ENCODE measurements at regions not wholly inside any gene's neighbourhood (a gene's known extent, or its start where the extent isn't known, plus 50 kb on each side); places are given as distances from the start of the nearest gene placed in this dataset.
"Not testable (repeated sequence)": the region's sequence is repeated elsewhere in the genome, so short reads cannot be mapped to it uniquely, and the experiment has no call there.

DNA sequence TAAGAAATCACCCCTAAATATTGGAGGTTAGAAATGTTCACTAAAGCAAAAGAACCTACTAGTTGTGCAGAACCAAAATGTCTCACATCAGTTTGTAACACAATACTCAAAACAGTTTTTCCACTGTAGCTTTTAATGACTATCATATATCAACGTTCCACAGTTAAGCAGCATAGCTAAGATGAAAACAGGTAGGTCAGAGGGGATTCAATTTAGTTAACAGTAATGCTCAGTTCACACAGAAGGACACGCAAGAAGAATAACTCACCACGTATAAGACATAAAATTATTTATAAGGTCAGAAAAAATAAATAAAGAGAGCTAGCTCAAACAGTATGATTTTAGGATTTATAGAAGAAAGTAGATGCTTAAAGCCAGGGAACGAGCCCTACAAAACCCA is 118.9 kb upstream of the CCDC150 start:
- TF ChIP-seq, protein P1, sequence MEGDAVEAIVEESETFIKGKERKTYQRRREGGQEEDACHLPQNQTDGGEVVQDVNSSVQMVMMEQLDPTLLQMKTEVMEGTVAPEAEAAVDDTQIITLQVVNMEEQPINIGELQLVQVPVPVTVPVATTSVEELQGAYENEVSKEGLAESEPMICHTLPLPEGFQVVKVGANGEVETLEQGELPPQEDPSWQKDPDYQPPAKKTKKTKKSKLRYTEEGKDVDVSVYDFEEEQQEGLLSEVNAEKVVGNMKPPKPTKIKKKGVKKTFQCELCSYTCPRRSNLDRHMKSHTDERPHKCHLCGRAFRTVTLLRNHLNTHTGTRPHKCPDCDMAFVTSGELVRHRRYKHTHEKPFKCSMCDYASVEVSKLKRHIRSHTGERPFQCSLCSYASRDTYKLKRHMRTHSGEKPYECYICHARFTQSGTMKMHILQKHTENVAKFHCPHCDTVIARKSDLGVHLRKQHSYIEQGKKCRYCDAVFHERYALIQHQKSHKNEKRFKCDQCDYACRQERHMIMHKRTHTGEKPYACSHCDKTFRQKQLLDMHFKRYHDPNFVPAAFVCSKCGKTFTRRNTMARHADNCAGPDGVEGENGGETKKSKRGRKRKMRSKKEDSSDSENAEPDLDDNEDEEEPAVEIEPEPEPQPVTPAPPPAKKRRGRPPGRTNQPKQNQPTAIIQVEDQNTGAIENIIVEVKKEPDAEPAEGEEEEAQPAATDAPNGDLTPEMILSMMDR (IDR thresholded peaks at IDR 0.05; ENCODE audit: insufficient read depth, low read length, missing control alignments): no peak
- H3K4me3 ChIP-seq (ENCODE audit: low read depth, low read length): no peak overlapping the region
- ChIA-PET POLR2A (no interaction called here), CTCF (no interaction called here)
- no peak for DNase-seq (ENCODE audit: low read depth, low spot score)

DNA sequence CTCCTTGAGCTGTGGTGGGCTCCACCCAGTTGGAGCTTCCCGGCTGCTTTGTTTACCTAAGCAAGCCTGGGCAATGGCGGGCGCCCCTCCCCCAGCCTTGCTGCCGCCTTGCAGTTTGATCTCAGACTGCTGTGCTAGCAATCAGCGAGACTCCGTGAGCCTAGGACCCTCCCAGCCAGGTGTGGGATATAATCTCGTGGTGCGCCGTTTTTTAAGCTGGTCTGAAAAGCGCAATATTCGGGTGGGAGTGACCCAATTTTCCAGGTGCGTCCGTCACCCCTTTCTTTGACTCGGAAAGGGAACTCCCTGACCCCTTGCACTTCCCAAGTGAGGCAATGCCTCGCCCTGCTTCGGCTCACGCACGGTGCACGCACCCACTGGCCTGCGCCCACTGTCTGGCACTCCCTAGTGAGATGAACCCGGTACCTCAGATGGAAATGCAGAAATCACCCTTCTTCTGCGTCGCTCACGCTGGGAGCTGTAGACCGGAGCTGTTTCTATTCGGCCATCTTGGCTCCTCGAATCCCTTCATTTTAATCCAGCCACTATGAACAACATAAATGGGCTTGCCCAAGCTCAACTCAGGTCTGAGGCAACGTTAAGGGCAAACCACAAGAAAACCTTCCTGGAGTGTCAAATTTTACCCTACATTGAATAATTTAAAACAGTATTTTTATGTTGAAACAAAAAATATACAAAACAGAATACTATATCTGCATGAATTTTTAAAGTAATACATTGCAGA is 112.4 kb upstream of the CCDC150 start:
- DNase-seq (ENCODE audit: low read depth, low spot score); POLR2A ChIA-PET; CTCF ChIA-PET; H3K4me3 ChIP-seq (ENCODE audit: low read depth, low read length): not testable (repeated sequence)

DNA sequence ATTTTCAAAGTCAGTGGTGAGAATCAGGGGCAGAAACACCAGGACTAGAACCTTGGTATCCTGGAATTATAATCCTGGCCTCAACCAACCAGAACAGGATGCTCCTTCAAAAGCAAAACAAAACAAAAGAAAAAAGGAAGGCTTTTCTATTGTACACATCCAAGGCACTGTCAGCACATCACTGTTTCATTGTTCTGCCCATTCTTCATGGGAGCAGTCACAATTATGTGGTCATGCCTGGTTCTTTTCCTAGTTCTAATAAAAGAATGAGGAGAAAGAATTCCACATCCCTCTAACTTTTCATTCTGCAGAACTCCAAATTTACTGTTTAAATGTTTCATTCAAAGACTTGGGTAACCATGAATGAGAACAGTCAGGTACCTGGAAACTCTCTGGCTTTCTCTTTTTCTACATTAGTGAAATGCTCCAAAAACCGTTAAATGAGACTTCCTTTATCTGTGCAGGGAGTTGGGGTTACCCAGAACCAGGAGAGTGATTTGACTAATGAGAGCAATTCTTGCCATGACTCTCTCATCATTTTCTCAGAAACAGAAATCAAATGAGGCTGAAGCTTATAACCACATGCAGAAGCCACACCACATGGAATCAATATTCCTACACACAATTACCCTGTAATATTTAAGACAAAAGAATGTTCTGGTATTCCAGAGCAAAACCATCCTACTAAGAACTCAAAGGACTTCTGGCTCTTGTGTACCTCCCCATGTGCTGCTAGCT is 110.9 kb upstream of the CCDC150 start:
- no peak overlapping the region for H3K4me3 ChIP-seq (ENCODE audit: low read depth, low read length)
- DNase-seq (ENCODE audit: low read depth, low spot score): no peak
- TF ChIP-seq, protein P1 (IDR thresholded peaks at IDR 0.05; ENCODE audit: insufficient read depth, low read length, missing control alignments): no peak
- CTCF ChIA-PET: no interaction called here
- POLR2A ChIA-PET: no interaction called here

DNA sequence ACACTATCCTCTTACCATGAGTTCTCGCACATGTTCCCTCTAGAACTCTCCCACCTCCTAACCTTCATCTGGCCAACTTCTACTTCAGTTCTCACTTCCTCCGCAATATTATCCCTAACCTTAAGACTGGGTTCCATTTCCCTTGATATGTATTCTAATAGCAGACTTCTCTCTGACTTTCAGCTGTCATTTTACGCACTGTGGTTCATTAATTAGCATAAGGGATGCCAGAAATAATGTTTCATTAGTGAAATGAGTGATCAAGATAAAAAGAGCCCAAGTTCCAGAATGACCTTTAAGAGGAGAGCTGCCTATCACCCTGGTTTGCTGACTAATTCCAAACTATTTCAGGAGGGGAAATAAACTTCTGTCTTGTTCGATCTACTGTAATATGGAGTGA is 108.6 kb upstream of the CCDC150 start:
- no peak for DNase-seq (ENCODE audit: low read depth, low spot score)
- ChIA-PET POLR2A (no interaction called here), CTCF (no interaction called here)

DNA sequence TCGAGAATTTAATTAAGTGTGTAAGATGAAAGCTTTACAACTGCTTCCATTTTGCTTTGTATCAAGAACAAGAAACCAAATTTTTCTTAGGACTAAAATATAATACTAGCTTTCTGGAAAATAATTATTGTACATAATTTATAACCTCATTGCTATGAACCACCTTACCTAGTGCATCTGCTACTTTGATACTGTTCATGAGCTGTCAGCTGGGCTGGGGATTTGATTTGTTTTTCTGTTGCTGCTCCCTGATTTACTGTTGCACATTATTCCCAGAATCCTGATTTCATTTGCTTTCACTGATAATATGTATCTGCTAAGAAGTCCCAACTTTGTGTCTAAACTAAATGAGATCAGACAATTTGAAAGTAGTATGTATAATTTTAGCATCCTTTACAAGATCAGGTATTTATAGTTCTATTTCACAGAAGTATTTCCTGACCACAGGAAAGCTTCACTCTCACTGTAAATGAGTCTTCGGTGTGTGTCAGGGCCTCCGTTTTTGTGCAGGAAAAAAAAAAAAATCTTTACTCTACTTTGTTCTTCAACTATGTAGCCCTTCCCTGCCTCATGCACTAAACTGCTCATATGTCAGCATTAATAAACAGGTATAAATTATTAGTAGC is 105.6 kb upstream of the CCDC150 start:
- no peak overlapping the region for H3K4me3 ChIP-seq (ENCODE audit: low read depth, low read length)
- POLR2A ChIA-PET: no interaction called here
- CTCF ChIA-PET: interaction anchor here (0.8 to 1.7 kb wide), 5 partner anchors 10 to 237 kb away, joined by 3 to 6 read pairs (median 4); no protein-coding TSS in a partner anchor
- TF ChIP-seq, protein P1 (IDR thresholded peaks at IDR 0.05; ENCODE audit: insufficient read depth, low read length, missing control alignments): no peak
- no peak for DNase-seq (ENCODE audit: low read depth, low spot score)

More for the DNA sequence above, 108.6 kb upstream of the CCDC150 start:
- no peak overlapping the region for H3K4me3 ChIP-seq (ENCODE audit: low read depth, low read length)
- TF ChIP-seq, protein P1 (IDR thresholded peaks at IDR 0.05; ENCODE audit: insufficient read depth, low read length, missing control alignments): no peak

DNA sequence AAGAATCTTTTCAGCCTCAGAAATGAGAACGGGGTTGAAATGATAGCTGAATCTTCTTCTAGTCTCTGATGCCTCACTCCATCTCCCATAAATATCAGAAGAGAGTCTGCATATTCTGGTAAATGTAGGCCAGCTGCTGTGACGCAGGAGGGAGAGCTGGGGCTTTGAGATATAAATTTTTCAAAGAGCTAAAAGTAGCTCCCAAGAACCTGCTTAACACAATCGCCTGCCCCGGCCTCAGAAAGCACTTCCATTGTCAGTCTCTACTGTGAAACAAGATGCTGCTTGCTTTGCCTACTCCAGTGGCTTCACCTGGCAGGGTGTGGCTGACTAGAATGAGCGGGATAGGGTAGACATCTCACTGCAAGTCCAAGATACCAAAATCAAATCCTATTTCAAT is 105.0 kb upstream of the CCDC150 start:
- ChIA-PET CTCF (interaction anchor here (0.8 to 1.7 kb wide), 4 partner anchors 10 to 238 kb away, joined by 4 to 6 read pairs (median 4); no protein-coding TSS in a partner anchor), POLR2A (no interaction called here)

More for the DNA sequence above, 105.0 kb upstream of the CCDC150 start:
- no peak overlapping the region for H3K4me3 ChIP-seq (ENCODE audit: low read depth, low read length)
- TF ChIP-seq, protein P1 (IDR thresholded peaks at IDR 0.05; ENCODE audit: insufficient read depth, low read length, missing control alignments): no peak
- no peak for DNase-seq (ENCODE audit: low read depth, low spot score)

Data from AG04449 (cell line).